MM.1S (cell line): ENCODE measurements at regions not wholly inside any gene's neighbourhood (a gene's known extent, or its start where the extent isn't known, plus 50 kb on each side); places are given as distances from the start of the nearest gene placed in this dataset.

ENCODE experiments used
- CTCF ChIP-seq: fragments of 300-600 bp; sonication (generic); IDR thresholded peaks from 2 replicates; pipeline ENCODE4 v1.5.1; 2016; ENCODE audit warnings: antibody characterized with exemption, low read length, mixed read lengths
- EZH2 ChIP-seq: fragments of 300-600 bp; sonication (generic); optimal IDR thresholded peaks from 2 replicates; pipeline ENCODE3; 2017; ENCODE audit warnings: low read depth, mild to moderate bottlenecking, antibody characterized with exemption, low read length, mixed read lengths

DNA sequence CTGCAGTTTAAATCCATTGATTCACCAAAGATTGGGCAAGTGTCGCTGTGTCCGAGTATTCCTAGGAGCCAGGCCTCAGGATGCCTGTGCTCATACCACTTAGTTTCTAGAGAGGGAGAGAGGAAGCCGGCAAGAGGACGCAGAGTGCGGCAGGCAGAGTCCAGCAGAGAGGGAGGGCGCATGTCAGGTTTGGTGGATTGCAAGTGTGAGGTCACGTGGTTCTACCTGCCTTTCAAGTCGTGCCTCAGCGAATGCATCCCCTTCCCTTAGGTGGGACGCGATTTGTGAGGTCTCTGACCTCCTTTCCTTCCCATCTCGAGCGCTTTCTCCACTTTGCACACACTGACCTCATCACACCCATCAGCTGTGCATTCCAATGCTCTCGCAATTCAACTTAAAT, 188.1 kb downstream of the TMEM18 start:
- no peak for TF ChIP-seq CTCF
- no peak for TF ChIP-seq EZH2
